ENCODE measurements at regions not wholly inside any gene's neighbourhood (a gene's known extent, or its start where the extent isn't known, plus 50 kb on each side); places are given as distances from the start of the nearest gene placed in this dataset.
"Not testable (repeated sequence)": the region's sequence is repeated elsewhere in the genome, so short reads cannot be mapped to it uniquely, and the experiment has no call there.

GRCh38 chr6:88406674-88407073 lies 240.5 kb upstream of the CNR1 start:
- not testable (repeated sequence) for TF ChIP-seq CTCF, POLR2A (IDR thresholded peaks at IDR 0.05)

Measured in thyroid gland (tissue), 4 donors.